Tibial artery (tissue), 4 donors: ENCODE measurements at regions not wholly inside any gene's neighbourhood (a gene's known extent, or its start where the extent isn't known, plus 50 kb on each side); places are given as distances from the start of the nearest gene placed in this dataset.

Experiments
- DNase-seq, 2 donors: peaks; one replicate each; pipeline ENCODE4 v3.0.0-alpha.2; 2019
- H3K27ac ChIP-seq, 2 donors: fragments of 200-600 bp; sonication (generic) in 1 of 2; 1 replicate in 1 of 2; 2 replicates in 1 of 2; pipeline ENCODE4 v1.5.1; 2018 to 2019; ENCODE audit warnings: mild to moderate bottlenecking in 1 of 2
- H3K27me3 ChIP-seq, 2 donors: fragments of 200-600 bp; sonication (generic) in 1 of 2; one replicate each; pipeline versions ENCODE4 v1.5.1 to v1.6.0; 2016 to 2019
- H3K36me3 ChIP-seq, 3 donors: fragments of 200-600 bp; sonication (generic) in 2 of 3; one replicate each; pipeline ENCODE4 v1.5.1; 2016 to 2019; ENCODE audit warnings: mild to moderate bottlenecking in 2 of 3
- H3K4me1 ChIP-seq, 4 donors: fragments of 200-600 bp; sonication (generic) in 2 of 4; 1 replicate in 3 of 4; 2 replicates in 1 of 4; pipeline ENCODE4 v1.5.1; 2016 to 2019
- H3K4me3 ChIP-seq, 2 donors: fragments of 200-600 bp; sonication (generic) in 1 of 2; 1 replicate in 1 of 2; 2 replicates in 1 of 2; pipeline ENCODE4 v1.5.1; 2018 to 2019; ENCODE audit warnings: mild to moderate bottlenecking in 2 of 2
- H3K9me3 ChIP-seq, 3 donors: fragments of 200-600 bp; sonication (generic) in 1 of 3; one replicate each; pipeline ENCODE4 v1.5.1; 2016 to 2019
- intact Hi-C: fragments of 100-400 bp; cut with DNase I; formaldehyde crosslinking; loops from one replicate; pipeline ENCODE4 v1.15.0; 2023; ENCODE audit warnings: low total_unique reads
- TF ChIP-seq, protein P1 (sequence below), 2 experiments: fragments of 200-600 bp in 1 of 2; fragments of 450-650 bp in 1 of 2; IDR thresholded peaks; one replicate each; pipeline ENCODE4 v1.5.1; 2017 to 2019; ENCODE audit warnings: antibody characterized with exemption in 2 of 2, mild to moderate bottlenecking in 1 of 2, moderate library complexity in 1 of 2

DNA sequence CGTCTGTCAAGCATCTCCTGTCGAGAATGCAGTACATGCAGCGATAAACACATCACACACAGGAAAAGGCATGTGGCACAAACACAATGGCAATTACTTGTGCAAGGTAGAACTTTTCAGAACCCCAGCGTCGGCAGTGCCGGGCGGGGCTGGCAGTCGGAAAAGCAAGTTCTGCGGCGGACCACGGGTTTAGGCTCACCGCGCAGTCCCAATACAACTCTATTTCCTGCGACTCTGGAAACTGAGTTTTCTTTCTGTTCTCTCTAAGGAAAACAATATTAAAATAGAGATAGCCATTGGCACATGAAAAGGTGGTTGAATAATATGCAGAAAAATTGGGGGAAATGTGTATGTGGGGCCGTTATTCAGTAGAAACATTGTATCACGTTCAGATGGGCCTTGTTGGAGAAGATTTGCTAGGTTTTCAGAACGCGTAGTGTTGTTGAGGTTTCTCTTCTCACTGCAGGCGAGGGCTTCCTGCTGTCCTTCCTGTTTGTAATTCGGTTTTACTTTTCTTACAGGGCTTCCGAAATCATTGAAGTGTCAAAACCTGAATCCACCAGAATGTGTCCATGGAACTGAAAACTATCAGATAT is 369.5 kb downstream of the THBS2 start:
- H3K4me3 ChIP-seq: peak overlapping the region; percentile 17 to 21
- DNase-seq: no peak
- H3K27me3 ChIP-seq: peaks cover 0 to 4% of the 10 kb centered on the region in 2 donors
- TF ChIP-seq, protein P1, sequence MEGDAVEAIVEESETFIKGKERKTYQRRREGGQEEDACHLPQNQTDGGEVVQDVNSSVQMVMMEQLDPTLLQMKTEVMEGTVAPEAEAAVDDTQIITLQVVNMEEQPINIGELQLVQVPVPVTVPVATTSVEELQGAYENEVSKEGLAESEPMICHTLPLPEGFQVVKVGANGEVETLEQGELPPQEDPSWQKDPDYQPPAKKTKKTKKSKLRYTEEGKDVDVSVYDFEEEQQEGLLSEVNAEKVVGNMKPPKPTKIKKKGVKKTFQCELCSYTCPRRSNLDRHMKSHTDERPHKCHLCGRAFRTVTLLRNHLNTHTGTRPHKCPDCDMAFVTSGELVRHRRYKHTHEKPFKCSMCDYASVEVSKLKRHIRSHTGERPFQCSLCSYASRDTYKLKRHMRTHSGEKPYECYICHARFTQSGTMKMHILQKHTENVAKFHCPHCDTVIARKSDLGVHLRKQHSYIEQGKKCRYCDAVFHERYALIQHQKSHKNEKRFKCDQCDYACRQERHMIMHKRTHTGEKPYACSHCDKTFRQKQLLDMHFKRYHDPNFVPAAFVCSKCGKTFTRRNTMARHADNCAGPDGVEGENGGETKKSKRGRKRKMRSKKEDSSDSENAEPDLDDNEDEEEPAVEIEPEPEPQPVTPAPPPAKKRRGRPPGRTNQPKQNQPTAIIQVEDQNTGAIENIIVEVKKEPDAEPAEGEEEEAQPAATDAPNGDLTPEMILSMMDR (IDR thresholded peaks at IDR 0.05): no peak
- no peak overlapping the region for H3K27ac ChIP-seq
- H3K4me1 ChIP-seq: peaks cover 0 to 3% (median 1%) of the 10 kb centered on the region in 4 donors
- no peaks in the 10 kb centered on the region for H3K9me3 ChIP-seq
- H3K36me3 ChIP-seq: no peaks in the 10 kb centered on the region
- intact Hi-C loops: no loop called here

DNA sequence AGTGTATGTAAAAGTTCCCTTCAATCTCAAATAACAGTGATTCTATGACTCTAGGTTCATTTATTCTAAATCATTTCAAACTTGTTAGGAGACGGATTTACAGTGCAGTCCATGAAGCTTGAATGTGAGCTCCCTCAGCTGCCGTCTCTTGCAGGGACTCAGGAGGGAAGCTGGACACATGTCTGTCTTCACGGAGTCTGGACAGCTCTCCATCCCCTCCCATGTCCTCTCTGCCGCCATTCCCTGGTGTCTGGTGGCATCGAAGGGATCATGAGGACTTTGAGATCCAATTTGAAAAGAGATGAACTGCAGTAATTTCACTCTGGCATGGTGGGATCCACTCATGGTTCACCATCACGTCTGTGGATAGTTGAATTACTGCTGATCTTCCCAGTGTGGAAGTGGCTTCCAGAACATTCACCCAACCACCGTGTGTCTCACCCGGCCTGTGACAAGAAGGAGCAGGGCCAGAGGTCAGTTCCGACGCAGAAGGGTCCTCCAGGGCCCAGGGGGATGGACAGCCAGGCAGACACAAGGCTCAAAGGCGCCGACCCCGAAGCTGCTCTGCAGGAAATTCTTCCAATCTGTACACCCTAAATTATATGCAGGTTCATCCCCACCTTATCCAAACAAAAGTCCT is 370.1 kb downstream of the THBS2 start:
- intact Hi-C loops: loop anchor here (2.0 kb wide), 1 partner anchor 513 kb away; no protein-coding TSS in a partner anchor
- Histone ChIP-seq H3K27ac (no peak overlapping the region), H3K9me3 (no peaks in the 10 kb centered on the region)

GRCh38 chr6:168880271-168880670 is 373.4 kb downstream of the THBS2 start:
- DNase-seq: no peak
- H3K4me3 ChIP-seq: no peak overlapping the region
- H3K27me3 ChIP-seq: peaks cover 0 to 4% of the 10 kb centered on the region in 2 donors
- no peaks in the 10 kb centered on the region for H3K9me3 ChIP-seq
- no peaks in the 10 kb centered on the region for H3K36me3 ChIP-seq
- intact Hi-C loops: no loop called here
- TF ChIP-seq, protein P1 (IDR thresholded peaks at IDR 0.05): no peak
- peaks cover 0 to 15% (median 7%) of the 10 kb centered on the region in 4 donors for H3K4me1 ChIP-seq
- no peak overlapping the region for H3K27ac ChIP-seq

More for the DNA sequence above, 370.1 kb downstream of the THBS2 start:
- Histone ChIP-seq H3K27me3 (peaks cover 0 to 4% of the 10 kb centered on the region in 2 donors), H3K4me3 (no peak overlapping the region), H3K36me3 (no peaks in the 10 kb centered on the region), H3K4me1 (peaks cover 0 to 4% (median 1%) of the 10 kb centered on the region in 4 donors)
- TF ChIP-seq, protein P1 (IDR thresholded peaks at IDR 0.05): no peak
- no peak for DNase-seq

- H3K27ac ChIP-seq: no peak overlapping the region
- no peak overlapping the region for H3K4me3 ChIP-seq
- TF ChIP-seq, protein P1 (IDR thresholded peaks at IDR 0.05): no peak
- intact Hi-C loops: no loop called here
- DNase-seq: peak in 1 of 2 donors; percentile 75
- no peaks in the 10 kb centered on the region for H3K9me3 ChIP-seq
- H3K36me3 ChIP-seq: no peaks in the 10 kb centered on the region
- H3K27me3 ChIP-seq: no peaks in the 10 kb centered on the region
- peaks cover 0 to 12% (median 5%) of the 10 kb centered on the region in 4 donors for H3K4me1 ChIP-seq
These were observed 375.8 kb downstream of the THBS2 start for GRCh38 chr6:168877821-168878282.

DNA sequence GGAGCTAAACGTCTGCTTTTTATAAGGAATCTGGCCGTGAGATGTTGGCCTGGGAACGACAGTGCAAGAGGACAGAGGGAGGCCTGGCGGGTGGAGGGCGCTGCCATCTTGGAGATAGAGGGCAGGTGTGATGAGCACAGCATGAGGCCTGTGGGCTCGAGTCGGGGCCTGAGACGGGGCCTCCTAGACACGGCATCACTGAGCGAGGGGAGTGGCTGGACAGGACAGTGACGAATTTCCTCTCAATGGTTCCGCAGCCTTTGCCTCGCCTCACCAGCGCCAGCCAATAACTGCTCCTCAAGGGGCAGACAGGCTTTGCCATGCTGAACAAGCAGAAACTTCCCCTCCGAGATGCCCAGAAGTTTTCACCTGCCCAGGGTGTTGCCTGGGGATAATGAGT is 376.7 kb downstream of the THBS2 start:
- intact Hi-C loops: no loop called here
- Histone ChIP-seq H3K27me3 (no peaks in the 10 kb centered on the region), H3K4me1 (peaks cover 0 to 14% (median 6%) of the 10 kb centered on the region in 4 donors), H3K4me3 (no peak overlapping the region), H3K36me3 (no peaks in the 10 kb centered on the region), H3K27ac (no peak overlapping the region), H3K9me3 (no peaks in the 10 kb centered on the region)
- TF ChIP-seq, protein P1 (IDR thresholded peaks at IDR 0.05): no peak
- DNase-seq: no peak
